ENCODE measurements at regions not wholly inside any gene's neighbourhood (a gene's known extent, or its start where the extent isn't known, plus 50 kb on each side); places are given as distances from the start of the nearest gene placed in this dataset.

GRCh38 chr18:73660931-73661856 lies 486.4 kb downstream of the FBXO15 start:
- intact Hi-C loops (cut with micrococcal nuclease), result no loop called here
- H3K36me3 ChIP-seq, result no peaks in the 10 kb centered on the region
- H3K27me3 ChIP-seq (ENCODE audit: low read depth), result no peaks in the 10 kb centered on the region
- no peaks in the 10 kb centered on the region for H3K4me1 ChIP-seq
- H3K9me3 ChIP-seq (replicated peaks), result no peaks in the 10 kb centered on the region
- no peak overlapping the region for H3K4me3 ChIP-seq
- DNase-seq, result no peak
- no peak for TF ChIP-seq CTCF (IDR thresholded peaks at IDR 0.05; ENCODE audit: borderline replicate concordance)
- no peak overlapping the region for H3K27ac ChIP-seq (replicated peaks)

- Histone ChIP-seq H3K9me3 (replicated peaks) (no peaks in the 10 kb centered on the region), H3K36me3 (no peaks in the 10 kb centered on the region), H3K27me3 (ENCODE audit: low read depth) (no peaks in the 10 kb centered on the region), H3K4me3 (no peak overlapping the region), H3K4me1 (no peaks in the 10 kb centered on the region), H3K27ac (replicated peaks) (no peak overlapping the region)
- no peak for TF ChIP-seq CTCF (IDR thresholded peaks at IDR 0.05; ENCODE audit: borderline replicate concordance)
- intact Hi-C loops (cut with micrococcal nuclease), result no loop called here
- DNase-seq, result no peak
Observed at GRCh38 chr18:73656691-73657090, 490.9 kb downstream of the FBXO15 start.

- Histone ChIP-seq H3K27ac (replicated peaks) (no peak overlapping the region), H3K4me3 (no peak overlapping the region), H3K27me3 (ENCODE audit: low read depth) (no peaks in the 10 kb centered on the region), H3K9me3 (replicated peaks) (no peaks in the 10 kb centered on the region), H3K36me3 (no peaks in the 10 kb centered on the region), H3K4me1 (no peaks in the 10 kb centered on the region)
- DNase-seq, result no peak
- TF ChIP-seq CTCF (IDR thresholded peaks at IDR 0.05; ENCODE audit: borderline replicate concordance), result no peak
- intact Hi-C loops (cut with micrococcal nuclease), result no loop called here
Observed at GRCh38 chr18:73653827-73654226, 493.8 kb downstream of the FBXO15 start.

- no peaks in the 10 kb centered on the region for H3K27me3 ChIP-seq (ENCODE audit: low read depth)
- H3K9me3 ChIP-seq (replicated peaks), result no peaks in the 10 kb centered on the region
- no peak overlapping the region for H3K27ac ChIP-seq (replicated peaks)
- H3K36me3 ChIP-seq, result no peaks in the 10 kb centered on the region
- intact Hi-C loops (cut with micrococcal nuclease), result no loop called here
- no peak for DNase-seq
- no peak overlapping the region for H3K4me3 ChIP-seq
- no peaks in the 10 kb centered on the region for H3K4me1 ChIP-seq
- TF ChIP-seq CTCF (IDR thresholded peaks at IDR 0.05; ENCODE audit: borderline replicate concordance), result no peak
Observed at GRCh38 chr18:73653251-73653650, 494.4 kb downstream of the FBXO15 start.

- no peak for TF ChIP-seq CTCF (IDR thresholded peaks at IDR 0.05; ENCODE audit: borderline replicate concordance)
- Histone ChIP-seq H3K9me3 (replicated peaks) (no peaks in the 10 kb centered on the region), H3K4me3 (no peak overlapping the region), H3K27me3 (ENCODE audit: low read depth) (no peaks in the 10 kb centered on the region), H3K36me3 (no peaks in the 10 kb centered on the region), H3K4me1 (no peaks in the 10 kb centered on the region), H3K27ac (replicated peaks) (no peak overlapping the region)
- intact Hi-C loops (cut with micrococcal nuclease), result no loop called here
- no peak for DNase-seq
Observed at GRCh38 chr18:73647391-73647790, 500.2 kb downstream of the FBXO15 start.

Measured in left ventricle myocardium inferior (tissue), 1 donor.